Neural cell (in vitro differentiated cells): ENCODE measurements at regions not wholly inside any gene's neighbourhood (a gene's known extent, or its start where the extent isn't known, plus 50 kb on each side); places are given as distances from the start of the nearest gene placed in this dataset.
"Not testable (repeated sequence)": the region's sequence is repeated elsewhere in the genome, so short reads cannot be mapped to it uniquely, and the experiment has no call there.

ENCODE experiments used
- CTCF ChIP-seq: fragments of 450-650 bp; IDR thresholded peaks from 2 replicates; pipeline ENCODE4 v1.5.1; 2014; ENCODE audit warnings: antibody characterized with exemption, mild to moderate bottlenecking, moderate library complexity; ENCODE audit not compliant: poor library complexity, severe bottlenecking
- EP300 ChIP-seq: fragments of 450-650 bp; conservative IDR thresholded peaks from 2 replicates; pipeline ENCODE4 v1.6.1; 2014; ENCODE audit warnings: antibody characterized with exemption, mild to moderate bottlenecking, moderate library complexity; ENCODE audit not compliant: poor library complexity, severe bottlenecking
- EZH2 ChIP-seq: fragments of 200-600, 300-800 bp; shearing (Covaris generic), sonication (generic); IDR thresholded peaks from 2 replicates; pipeline ENCODE4 v1.6.1; 2014; ENCODE audit warnings: antibody characterized with exemption, low read length, borderline replicate concordance, mild to moderate bottlenecking; ENCODE audit not compliant: insufficient read depth, poor library complexity, severe bottlenecking
- MXI1 ChIP-seq: fragments of 450-650 bp; conservative IDR thresholded peaks from 2 replicates; pipeline ENCODE4 v1.6.1; 2014; ENCODE audit warnings: antibody characterized with exemption, mild to moderate bottlenecking; ENCODE audit not compliant: poor library complexity, severe bottlenecking
- POLR2AphosphoS5 ChIP-seq: IDR thresholded peaks from 2 replicates; pipeline ENCODE4 v1.6.1; 2012
- REST ChIP-seq: IDR thresholded peaks from 2 replicates; pipeline ENCODE4 v1.6.1; 2012; ENCODE audit warnings: borderline replicate concordance
- TAF1 ChIP-seq: IDR thresholded peaks from 2 replicates; pipeline ENCODE4 v1.6.1; 2012; ENCODE audit warnings: low read depth

- not testable (repeated sequence) for TF ChIP-seq CTCF, EZH2, TAF1, REST, EP300, POLR2AphosphoS5, MXI1
These were observed 80.4 kb upstream of the FREM1 start for GRCh38 chr9:14990647-14991046.
